SH-SY5Y (cell line): ENCODE measurements at regions not wholly inside any gene's neighbourhood (a gene's known extent, or its start where the extent isn't known, plus 50 kb on each side); places are given as distances from the start of the nearest gene placed in this dataset.

Source experiments
- GATA2 ChIP-seq: IDR thresholded peaks from 2 replicates; pipeline ENCODE4 v1.6.1; 2011; ENCODE audit warnings: mild to moderate bottlenecking, low read depth, low read length
- GATA3 ChIP-seq: IDR thresholded peaks from 2 replicates; pipeline ENCODE4 v1.6.1; 2011; ENCODE audit warnings: low read depth, mild to moderate bottlenecking, low read length, moderate library complexity

- TF ChIP-seq GATA3 (peak; percentile 96), GATA2 (peak; percentile 95)
These were observed 417.7 kb downstream of the BUD13 start for GRCh38 chr11:116355104-116355503.
